Activated T-cell treated with anti-CD3 and anti-CD28 coated beads, Interleukin-2, amount 50 U/mL, for 4 hours (primary cell): ENCODE measurements at regions not wholly inside any gene's neighbourhood (a gene's known extent, or its start where the extent isn't known, plus 50 kb on each side); places are given as distances from the start of the nearest gene placed in this dataset.
"Not testable (repeated sequence)": the region's sequence is repeated elsewhere in the genome, so short reads cannot be mapped to it uniquely, and the experiment has no call there.

Experiments
- ATAC-seq, 2 donors: fragments of 200-7000 bp; cut with Tn5 transposase; one replicate each; pipeline ENCODE4 v1.10.0; 2021
- DNase-seq: peaks from one replicate; pipeline ENCODE4 v3.0.0-alpha.2; 2020
- H3K27me3 Mint-ChIP-seq: one replicate; pipeline ENCODE4 v1.8.0; 2021; ENCODE audit warnings: low read depth, mixed read lengths
- H3K36me3 Mint-ChIP-seq: one replicate; pipeline ENCODE4 v1.8.0; 2022; ENCODE audit warnings: mixed read lengths; ENCODE audit not compliant: insufficient read depth
- H3K4me1 Mint-ChIP-seq: one replicate; pipeline ENCODE4 v1.8.0; 2021; ENCODE audit warnings: low read depth, mixed read lengths
- H3K4me3 Mint-ChIP-seq: one replicate; pipeline ENCODE4 v1.8.0; 2021; ENCODE audit warnings: mild to moderate bottlenecking, moderate library complexity, mixed read lengths
- H3K9me3 Mint-ChIP-seq: one replicate; pipeline ENCODE4 v1.8.0; 2021; ENCODE audit warnings: mixed read lengths

GRCh38 chr2:241991299-241991698 lies 121.8 kb downstream of the RTP5 start:
- Mint-ChIP-seq H3K36me3 (no peaks in the 10 kb centered on the region), H3K9me3 (no peaks in the 10 kb centered on the region), H3K27me3 (no peaks in the 10 kb centered on the region)

GRCh38 chr2:241992753-241993152 lies 123.2 kb downstream of the RTP5 start:
- no peaks in the 10 kb centered on the region for H3K27me3 Mint-ChIP-seq
- H3K4me1 Mint-ChIP-seq: no peaks in the 10 kb centered on the region
- no peak for DNase-seq
- no peak for ATAC-seq
- H3K4me3 Mint-ChIP-seq: no peak overlapping the region
- H3K9me3 Mint-ChIP-seq: no peaks in the 10 kb centered on the region
- no peaks in the 10 kb centered on the region for H3K36me3 Mint-ChIP-seq

More at GRCh38 chr2:241991299-241991698, 121.8 kb downstream of the RTP5 start:
- H3K4me1 Mint-ChIP-seq: no peaks in the 10 kb centered on the region
- no peak for ATAC-seq
- H3K4me3 Mint-ChIP-seq: no peak overlapping the region
- DNase-seq: no peak

GRCh38 chr2:241993386-241994005 lies 124.0 kb downstream of the RTP5 start:
- DNase-seq (no peak), ATAC-seq (no peak)
- Mint-ChIP-seq H3K4me1 (no peaks in the 10 kb centered on the region), H3K36me3 (no peaks in the 10 kb centered on the region), H3K4me3 (no peak overlapping the region), H3K9me3 (no peaks in the 10 kb centered on the region), H3K27me3 (no peaks in the 10 kb centered on the region)

GRCh38 chr2:241994086-241994485 lies 124.6 kb downstream of the RTP5 start:
- no peaks in the 10 kb centered on the region for H3K4me1 Mint-ChIP-seq
- no peak for DNase-seq
- no peaks in the 10 kb centered on the region for H3K9me3 Mint-ChIP-seq
- H3K4me3 Mint-ChIP-seq: no peak overlapping the region
- ATAC-seq: no peak
- H3K36me3 Mint-ChIP-seq: no peaks in the 10 kb centered on the region
- no peaks in the 10 kb centered on the region for H3K27me3 Mint-ChIP-seq

- DNase-seq (no peak), ATAC-seq (no peak)
- Mint-ChIP-seq H3K27me3 (no peaks in the 10 kb centered on the region), H3K9me3 (no peaks in the 10 kb centered on the region), H3K4me1 (no peaks in the 10 kb centered on the region), H3K36me3 (no peaks in the 10 kb centered on the region), H3K4me3 (no peak overlapping the region)
Measured at GRCh38 chr2:241994556-241995213, 125.2 kb downstream of the RTP5 start.

GRCh38 chr2:241996100-241996499 lies 126.6 kb downstream of the RTP5 start:
- DNase-seq (no peak), ATAC-seq (no peak)
- Mint-ChIP-seq H3K4me3 (no peak overlapping the region), H3K36me3 (no peaks in the 10 kb centered on the region), H3K27me3 (no peaks in the 10 kb centered on the region), H3K9me3 (no peaks in the 10 kb centered on the region), H3K4me1 (no peaks in the 10 kb centered on the region)

GRCh38 chr2:241997017-241997416 lies 127.5 kb downstream of the RTP5 start:
- no peak overlapping the region for H3K4me3 Mint-ChIP-seq
- peaks cover under 1% of the 10 kb centered on the region for H3K4me1 Mint-ChIP-seq
- H3K36me3 Mint-ChIP-seq: no peaks in the 10 kb centered on the region
- H3K27me3 Mint-ChIP-seq: no peaks in the 10 kb centered on the region
- DNase-seq (no peak), ATAC-seq (no peak)
- H3K9me3 Mint-ChIP-seq: no peaks in the 10 kb centered on the region

- Mint-ChIP-seq H3K27me3 (no peaks in the 10 kb centered on the region), H3K9me3 (no peaks in the 10 kb centered on the region), H3K36me3 (no peaks in the 10 kb centered on the region), H3K4me1 (peaks cover 9% of the 10 kb centered on the region), H3K4me3 (no peak overlapping the region)
- no peak for DNase-seq
- no peak for ATAC-seq
Measured at GRCh38 chr2:241999184-241999583, 129.7 kb downstream of the RTP5 start.

GRCh38 chr2:242001853-242002252 lies 132.3 kb downstream of the RTP5 start:
- peaks cover 9% of the 10 kb centered on the region for H3K4me1 Mint-ChIP-seq
- no peak for DNase-seq
- no peaks in the 10 kb centered on the region for H3K36me3 Mint-ChIP-seq
- H3K9me3 Mint-ChIP-seq: no peaks in the 10 kb centered on the region
- no peaks in the 10 kb centered on the region for H3K27me3 Mint-ChIP-seq
- ATAC-seq: no peak
- no peak overlapping the region for H3K4me3 Mint-ChIP-seq

- Mint-ChIP-seq H3K36me3 (no peaks in the 10 kb centered on the region), H3K4me1 (peaks cover 9% of the 10 kb centered on the region), H3K9me3 (no peaks in the 10 kb centered on the region), H3K4me3 (peak overlapping the region; percentile 41), H3K27me3 (no peaks in the 10 kb centered on the region)
- no peak for DNase-seq
- peak; percentile 52 to 63 for ATAC-seq
Measured at GRCh38 chr2:242002944-242003343, 133.4 kb downstream of the RTP5 start.

- ATAC-seq: no peak
- DNase-seq: no peak
- H3K4me3 Mint-ChIP-seq: no peak overlapping the region
- H3K36me3 Mint-ChIP-seq: no peaks in the 10 kb centered on the region
- no peaks in the 10 kb centered on the region for H3K9me3 Mint-ChIP-seq
- H3K4me1 Mint-ChIP-seq: peaks cover 9% of the 10 kb centered on the region
- H3K27me3 Mint-ChIP-seq: no peaks in the 10 kb centered on the region
Measured at GRCh38 chr2:242004223-242004901, 134.8 kb downstream of the RTP5 start.

GRCh38 chr2:242004902-242005230 lies 135.3 kb downstream of the RTP5 start:
- ATAC-seq (no peak), DNase-seq (no peak)
- H3K27me3 Mint-ChIP-seq: no peaks in the 10 kb centered on the region
- H3K9me3 Mint-ChIP-seq: no peaks in the 10 kb centered on the region
- no peak overlapping the region for H3K4me3 Mint-ChIP-seq
- H3K36me3 Mint-ChIP-seq: no peaks in the 10 kb centered on the region
- H3K4me1 Mint-ChIP-seq: peaks cover 9% of the 10 kb centered on the region

- ATAC-seq, H3K27me3 Mint-ChIP-seq, DNase-seq, H3K4me1 Mint-ChIP-seq, H3K4me3 Mint-ChIP-seq, H3K9me3 Mint-ChIP-seq, H3K36me3 Mint-ChIP-seq: not testable (repeated sequence)
Measured at GRCh38 chr2:242006091-242006634, 136.6 kb downstream of the RTP5 start.

- H3K36me3 Mint-ChIP-seq, DNase-seq, H3K4me1 Mint-ChIP-seq, H3K27me3 Mint-ChIP-seq, H3K4me3 Mint-ChIP-seq, ATAC-seq, H3K9me3 Mint-ChIP-seq: not testable (repeated sequence)
Measured at GRCh38 chr2:242008908-242009307, 139.4 kb downstream of the RTP5 start.

GRCh38 chr2:242009846-242010245 lies 140.3 kb downstream of the RTP5 start:
- not testable (repeated sequence) for H3K4me3 Mint-ChIP-seq, H3K9me3 Mint-ChIP-seq, H3K27me3 Mint-ChIP-seq, H3K36me3 Mint-ChIP-seq, DNase-seq, H3K4me1 Mint-ChIP-seq, ATAC-seq
